NB4 (cell line): ENCODE measurements at regions not wholly inside any gene's neighbourhood (a gene's known extent, or its start where the extent isn't known, plus 50 kb on each side); places are given as distances from the start of the nearest gene placed in this dataset.

ENCODE experiments used
- DNase-seq: peaks from one replicate; pipeline ENCODE4 v3.0.0; 2010; ENCODE audit warnings: low read depth
- H3K4me3 ChIP-seq: one replicate; pipeline ENCODE4 v1.5.1; 2011; ENCODE audit warnings: mild to moderate bottlenecking, low read depth, low read length, moderate library complexity
- CTCF ChIP-seq: IDR thresholded peaks from one replicate; pipeline ENCODE4 v1.5.1; 2012; ENCODE audit warnings: low read depth, low read length
- MAX ChIP-seq: IDR thresholded peaks from 2 replicates; pipeline ENCODE4 v1.6.1; 2011; ENCODE audit warnings: low read depth, low read length
- MYC ChIP-seq: IDR thresholded peaks from 2 replicates; pipeline ENCODE4 v1.6.1; 2011; ENCODE audit warnings: low read depth, low read length
- POLR2A ChIP-seq: IDR thresholded peaks from 2 replicates; pipeline ENCODE4 v1.6.1; 2011; ENCODE audit warnings: mild to moderate bottlenecking; ENCODE audit not compliant: insufficient read length; ENCODE audit errors: extremely low read depth

- TF ChIP-seq CTCF: no peak
- no peak for TF ChIP-seq MYC
- no peak for TF ChIP-seq MAX
- no peak for TF ChIP-seq POLR2A
- no peak overlapping the region for H3K4me3 ChIP-seq
- DNase-seq: peak; percentile 12
These were observed 622.5 kb downstream of the ANKRD7 start for GRCh38 chr7:118846977-118847376.

GRCh38 chr7:118855290-118855689 is 630.8 kb downstream of the ANKRD7 start:
- no peak for DNase-seq
- TF ChIP-seq MAX: no peak
- no peak for TF ChIP-seq CTCF
- no peak for TF ChIP-seq POLR2A
- no peak for TF ChIP-seq MYC
- no peak overlapping the region for H3K4me3 ChIP-seq

- no peak overlapping the region for H3K4me3 ChIP-seq
- no peak for DNase-seq
- TF ChIP-seq MYC: no peak
- no peak for TF ChIP-seq POLR2A
- TF ChIP-seq CTCF: no peak
- no peak for TF ChIP-seq MAX
These were observed 634.2 kb downstream of the ANKRD7 start for GRCh38 chr7:118858651-118859149.

- no peak overlapping the region for H3K4me3 ChIP-seq
- no peak for DNase-seq
- no peak for TF ChIP-seq MYC
These were observed 637.1 kb downstream of the ANKRD7 start for GRCh38 chr7:118861581-118861980.

GRCh38 chr7:118862740-118863139 is 638.2 kb downstream of the ANKRD7 start:
- no peak for DNase-seq
- no peak overlapping the region for H3K4me3 ChIP-seq
- TF ChIP-seq POLR2A (no peak), MYC (no peak), MAX (no peak), CTCF (no peak)

- DNase-seq: no peak
- no peak overlapping the region for H3K4me3 ChIP-seq
- TF ChIP-seq CTCF: no peak
- TF ChIP-seq POLR2A: no peak
- no peak for TF ChIP-seq MAX
- no peak for TF ChIP-seq MYC
These were observed 639.5 kb downstream of the ANKRD7 start for GRCh38 chr7:118863966-118864365.
